EH (cell line): ENCODE measurements at regions not wholly inside any gene's neighbourhood (a gene's known extent, or its start where the extent isn't known, plus 50 kb on each side); places are given as distances from the start of the nearest gene placed in this dataset.
A peak's percentile ranks its signal among the peaks of the same experiment; 100 is the strongest.

Experiments used
- DNase-seq: peaks from one replicate; pipeline ENCODE4 v3.0.0-alpha.2; 2015; ENCODE audit warnings: low read depth

GRCh38 chr5:168059131-168059530, 232.3 kb upstream of the WWC1 start:
- no peak for DNase-seq

GRCh38 chr5:168062239-168062638, 229.2 kb upstream of the WWC1 start:
- DNase-seq = no peak

- no peak for DNase-seq
These were observed 227.0 kb upstream of the WWC1 start for GRCh38 chr5:168064457-168064856.

- no peak for DNase-seq
These were observed 226.4 kb upstream of the WWC1 start for GRCh38 chr5:168064933-168065622.

GRCh38 chr5:168066536-168067208, 224.8 kb upstream of the WWC1 start:
- DNase-seq = peak; percentile 31

- no peak for DNase-seq
These were observed 220.7 kb upstream of the WWC1 start for GRCh38 chr5:168070761-168071160.

- no peak for DNase-seq
These were observed 218.8 kb upstream of the WWC1 start for GRCh38 chr5:168072665-168073064.

- DNase-seq = no peak
These were observed 218.1 kb upstream of the WWC1 start for GRCh38 chr5:168073311-168073710.

- peak; percentile 41 for DNase-seq
These were observed 217.2 kb upstream of the WWC1 start for GRCh38 chr5:168073991-168074800.

- no peak for DNase-seq
These were observed 216.1 kb upstream of the WWC1 start for GRCh38 chr5:168075387-168075786.

GRCh38 chr5:168076561-168076991, 214.9 kb upstream of the WWC1 start:
- peak; percentile 77 for DNase-seq

- peak; percentile 84 for DNase-seq
These were observed 206.0 kb upstream of the WWC1 start for GRCh38 chr5:168085261-168086031.

- peak; percentile 97 for DNase-seq
These were observed 205.3 kb upstream of the WWC1 start for GRCh38 chr5:168086104-168086610.

- DNase-seq = no peak
These were observed 204.7 kb upstream of the WWC1 start for GRCh38 chr5:168086746-168087145.

- peak; percentile 67 for DNase-seq
These were observed 202.9 kb upstream of the WWC1 start for GRCh38 chr5:168088410-168089173.

- DNase-seq = no peak
These were observed 202.1 kb upstream of the WWC1 start for GRCh38 chr5:168089201-168089887.

- DNase-seq = peak; percentile 35
These were observed 198.9 kb upstream of the WWC1 start for GRCh38 chr5:168092209-168093185.

GRCh38 chr5:168093200-168093910, 198.1 kb upstream of the WWC1 start:
- DNase-seq = peak; percentile 72

- DNase-seq = no peak
These were observed 194.9 kb upstream of the WWC1 start for GRCh38 chr5:168096525-168096924.
